Fibroblast of skin of left quadriceps (primary cell): ENCODE measurements at regions not wholly inside any gene's neighbourhood (a gene's known extent, or its start where the extent isn't known, plus 50 kb on each side); places are given as distances from the start of the nearest gene placed in this dataset.

ENCODE experiments used
- DNase-seq, 2 experiments: peaks; one replicate each; pipeline ENCODE4 v3.0.0-alpha.2; 2013; ENCODE audit warnings: low read depth in 2 of 2

- no peak for DNase-seq
Measured at GRCh38 chr16:86909359-86910160, 331.2 kb downstream of the FOXL1 start.

- DNase-seq = no peak
Measured at GRCh38 chr16:86910161-86910769, 331.9 kb downstream of the FOXL1 start.

DNA sequence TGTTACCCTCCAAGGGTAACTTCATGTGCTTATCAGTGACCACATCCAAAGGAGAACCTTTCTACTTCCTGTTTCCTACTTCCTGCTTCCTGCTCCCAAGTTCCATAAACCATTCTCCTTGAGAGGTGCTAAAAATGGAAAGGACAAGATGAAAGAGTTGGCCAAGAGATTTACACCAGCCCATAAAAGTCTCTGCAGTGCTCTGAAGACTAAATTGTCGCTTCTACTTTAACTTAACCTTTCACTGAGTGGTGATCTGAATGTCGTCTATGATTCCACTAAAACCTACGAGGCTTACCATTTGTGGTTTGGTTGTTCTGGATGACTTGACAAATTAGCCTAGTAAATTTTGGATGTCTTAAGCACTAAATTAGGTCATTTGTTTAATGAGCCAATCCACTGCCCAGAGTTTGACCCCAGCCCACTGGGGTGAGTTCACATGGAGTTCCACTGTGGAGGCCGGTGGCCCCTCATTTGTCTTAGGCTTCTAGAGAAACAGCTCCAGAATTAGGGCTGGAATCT is 333.1 kb downstream of the FOXL1 start:
- no peak for DNase-seq

DNA sequence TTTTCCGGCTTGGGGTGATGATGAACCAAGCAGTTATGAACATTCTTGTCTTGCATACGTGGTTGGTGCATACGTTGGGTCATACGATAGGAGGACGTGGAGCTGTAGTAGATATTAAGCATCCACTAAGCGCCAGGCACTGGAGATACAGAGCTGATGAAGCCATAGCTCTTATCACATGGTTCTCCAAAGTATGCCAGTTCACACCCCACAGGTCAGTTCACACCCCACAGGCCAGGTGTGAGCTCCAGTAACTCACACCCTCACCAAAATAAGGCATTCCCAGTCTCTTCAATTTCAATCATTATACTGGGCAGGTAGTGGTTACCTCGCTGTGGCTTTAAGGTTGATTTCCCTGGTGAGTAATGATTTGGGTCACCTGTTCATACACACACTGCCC is 335.5 kb downstream of the FOXL1 start:
- no peak for DNase-seq

GRCh38 chr16:86914876-86915717 is 336.7 kb downstream of the FOXL1 start:
- DNase-seq = no peak

- DNase-seq = no peak
Measured at GRCh38 chr16:86917471-86918365, 339.4 kb downstream of the FOXL1 start.

- no peak for DNase-seq
Measured at GRCh38 chr16:86918637-86919036, 340.3 kb downstream of the FOXL1 start.

- DNase-seq = no peak
Measured at GRCh38 chr16:86919078-86919477, 340.7 kb downstream of the FOXL1 start.

GRCh38 chr16:86919578-86920305 is 341.4 kb downstream of the FOXL1 start:
- no peak for DNase-seq

- no peak for DNase-seq
Measured at GRCh38 chr16:86921289-86921688, 342.9 kb downstream of the FOXL1 start.

- no peak for DNase-seq
Measured at GRCh38 chr16:86922311-86922710, 344.0 kb downstream of the FOXL1 start.

GRCh38 chr16:86923656-86924055 is 345.3 kb downstream of the FOXL1 start:
- DNase-seq = no peak

GRCh38 chr16:86924537-86924936 is 346.2 kb downstream of the FOXL1 start:
- DNase-seq = peak; percentile 56 to 62

- peak; percentile 88 to 89 for DNase-seq
Measured at GRCh38 chr16:86925067-86925791, 346.9 kb downstream of the FOXL1 start.

DNA sequence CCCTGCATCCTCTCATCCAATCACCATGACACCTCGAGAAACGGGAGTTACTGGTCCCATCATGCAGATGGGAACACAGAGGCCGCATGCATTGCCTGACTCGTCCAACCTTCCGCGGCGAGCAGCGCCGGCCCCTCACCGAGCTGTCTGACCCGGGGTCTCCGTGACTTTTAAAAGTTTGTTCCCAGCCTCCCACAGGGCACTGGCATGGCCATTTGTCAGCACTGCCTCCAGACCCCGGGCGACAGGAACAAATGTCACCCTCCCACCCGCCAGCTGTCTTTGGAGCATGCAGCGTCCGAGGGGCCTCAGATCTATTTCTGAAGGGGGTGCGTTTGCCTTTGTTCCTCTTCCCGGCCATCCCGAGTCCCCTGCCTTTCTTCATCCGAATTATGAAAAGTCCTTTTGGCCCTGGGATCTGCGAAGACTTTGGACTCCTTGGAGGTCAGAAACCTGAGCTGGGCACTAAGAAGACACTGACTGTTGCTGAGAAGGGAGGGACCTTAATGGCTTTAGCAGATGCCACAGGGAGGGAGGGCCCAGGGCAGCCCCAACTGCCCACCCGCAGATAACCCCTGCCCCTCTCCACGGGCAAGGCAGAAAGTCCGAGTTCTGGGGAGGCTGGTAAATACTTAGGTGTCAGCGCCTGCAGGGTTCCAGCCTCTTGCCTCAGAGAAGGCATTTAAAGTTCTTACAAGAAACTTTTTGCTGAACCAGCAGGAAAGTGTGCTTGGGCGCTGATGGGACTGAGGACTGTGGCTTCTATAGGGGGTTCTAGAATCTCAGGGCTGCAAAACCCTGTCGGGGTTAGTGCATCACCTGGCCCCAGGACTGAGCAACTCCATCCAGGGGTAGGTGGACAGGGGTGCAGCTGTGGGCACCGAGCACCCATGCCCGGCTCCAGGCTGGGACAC is 348.1 kb downstream of the FOXL1 start:
- no peak for DNase-seq

DNA sequence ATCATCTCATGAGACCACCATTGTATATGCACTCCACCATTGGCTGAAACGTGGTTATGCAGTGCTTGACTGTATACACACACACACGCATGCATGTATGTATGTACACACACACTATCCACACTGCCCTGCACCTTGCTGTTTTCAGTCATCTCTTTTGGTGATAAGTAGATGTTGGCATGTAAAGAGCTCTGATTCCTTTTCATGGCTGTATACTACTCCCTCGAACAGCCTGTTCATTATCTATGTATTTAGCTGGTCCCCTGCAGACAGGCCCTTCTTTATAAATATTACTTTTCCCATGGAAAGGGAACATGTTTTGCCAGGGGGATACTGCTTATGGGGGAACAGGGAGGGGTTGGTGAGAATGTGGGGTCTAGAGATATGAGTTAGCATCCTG is 349.4 kb downstream of the FOXL1 start:
- DNase-seq = no peak

GRCh38 chr16:86928523-86929011 is 350.2 kb downstream of the FOXL1 start:
- no peak for DNase-seq

- peak; percentile 35 to 50 for DNase-seq
Measured at GRCh38 chr16:86929057-86929871, 350.9 kb downstream of the FOXL1 start.
